IMR-90 (cell line): ENCODE measurements at regions not wholly inside any gene's neighbourhood (a gene's known extent, or its start where the extent isn't known, plus 50 kb on each side); places are given as distances from the start of the nearest gene placed in this dataset.
"Not testable (repeated sequence)": the region's sequence is repeated elsewhere in the genome, so short reads cannot be mapped to it uniquely, and the experiment has no call there.

Experiments used
- ATAC-seq: fragments of 200-7000 bp; cut with Tn5 transposase; 2 replicates; pipeline ENCODE4 v1.9.1; 2020; ENCODE audit warnings: low read depth, mild to moderate bottlenecking, moderate library complexity
- BruUV-seq: library from RNA; stranded (reverse); fragments of 400-500 nt; replicated peaks from 2 replicates; lab custom pipeline; 2021; lab: Mats Ljungman, UMichigan
- CTCF ChIA-PET: fragments of 300-600 bp; formaldehyde crosslinking; extraction: SDS; loops from one replicate; lab custom pipeline; 2021; ENCODE audit warnings: antibody characterized with exemption; lab: Yijun Ruan, JAX
- POLR2A ChIA-PET: fragments of 300-600 bp; sonication (Branson Sonifier 250); formaldehyde crosslinking; loops from one replicate; lab custom pipeline; 2022; ENCODE audit warnings: antibody characterized with exemption; ENCODE audit not compliant: unreplicated experiment; lab: Charles Lee
- DNase-seq: peaks from one replicate; pipeline ENCODE4 v3.0.0; 2013
- H2AFZ ChIP-seq: replicated peaks from 2 replicates; pipeline ENCODE3; 2013; ENCODE audit warnings: low read length, mild to moderate bottlenecking; ENCODE audit not compliant: poor library complexity
- H2AK5ac ChIP-seq: 2 replicates; pipeline ENCODE4 v1.6.1; 2013; ENCODE audit warnings: low read depth, low read length, inconsistent platforms
- H2AK9ac ChIP-seq: replicated peaks from 2 replicates; pipeline ENCODE3; 2013; ENCODE audit warnings: mild to moderate bottlenecking, low read depth, low read length, moderate library complexity; ENCODE audit not compliant: poor library complexity
- H2BK120ac ChIP-seq: 2 replicates; pipeline ENCODE4 v1.6.1; 2013; ENCODE audit warnings: low read depth, low read length, inconsistent platforms
- H2BK15ac ChIP-seq: 3 replicates; pipeline ENCODE4 v1.6.1; 2013; ENCODE audit warnings: low read depth, low read length, inconsistent platforms
- H2BK20ac ChIP-seq: 2 replicates; pipeline ENCODE4 v1.6.1; 2013; ENCODE audit warnings: low read depth, mild to moderate bottlenecking, inconsistent platforms, low read length, moderate library complexity
- H2BK5ac ChIP-seq: 2 replicates; pipeline ENCODE4 v1.6.1; 2013; ENCODE audit warnings: mild to moderate bottlenecking, low read depth, low read length, inconsistent platforms; ENCODE audit not compliant: poor library complexity, severe bottlenecking
- H3K14ac ChIP-seq: replicated peaks from 2 replicates; pipeline ENCODE4 v1.6.1; 2013; ENCODE audit warnings: low read depth, low read length, inconsistent platforms
- H3K18ac ChIP-seq: 2 replicates; pipeline ENCODE4 v1.6.1; 2013; ENCODE audit warnings: low read depth, low read length, control low read depth
- H3K23ac ChIP-seq: 2 replicates; pipeline ENCODE4 v1.6.1; 2013; ENCODE audit warnings: low read depth, low read length, inconsistent platforms
- H3K27ac ChIP-seq: 2 replicates; pipeline ENCODE4 v1.5.1; 2013; ENCODE audit warnings: mild to moderate bottlenecking, control low read depth, low read length; ENCODE audit not compliant: insufficient read depth
- H3K27me3 ChIP-seq: 2 replicates; pipeline ENCODE4 v1.6.1; 2013; ENCODE audit warnings: low read length; ENCODE audit not compliant: control insufficient read depth, insufficient read depth
- H3K36me3 ChIP-seq: 2 replicates; pipeline ENCODE4 v1.6.1; 2013; ENCODE audit warnings: low read length, mixed read lengths; ENCODE audit not compliant: control insufficient read depth, insufficient read depth
- H3K4ac ChIP-seq: 2 replicates; pipeline ENCODE4 v1.6.1; 2013; ENCODE audit warnings: low read depth, low read length, inconsistent platforms
- H3K4me1 ChIP-seq: 2 replicates; pipeline ENCODE4 v1.6.1; 2013; ENCODE audit warnings: low read length, mixed read lengths; ENCODE audit not compliant: control insufficient read depth, insufficient read depth
- H3K4me2 ChIP-seq: 2 replicates; pipeline ENCODE4 v1.6.1; 2013; ENCODE audit warnings: low read depth, mild to moderate bottlenecking, control low read depth, low read length, moderate library complexity
- H3K4me3 ChIP-seq: 2 replicates; pipeline ENCODE4 v1.5.1; 2013; ENCODE audit warnings: low read depth, mild to moderate bottlenecking, control low read depth, low read length, moderate library complexity; ENCODE audit not compliant: insufficient read depth
- H3K56ac ChIP-seq: 2 replicates; pipeline ENCODE4 v1.6.1; 2013; ENCODE audit warnings: low read length, inconsistent platforms; ENCODE audit not compliant: insufficient read depth; ENCODE audit errors: extremely low read depth
- H3K79me1 ChIP-seq, 2 experiments: 2 replicates each; pipeline ENCODE4 v1.6.1; 2013; ENCODE audit warnings: low read length in 2 of 2, inconsistent platforms in 1 of 2, low read depth in 1 of 2
- H3K9ac ChIP-seq: 2 replicates; pipeline ENCODE4 v1.6.1; 2013; ENCODE audit warnings: low read depth, low read length, control low read depth
- H3K9me1 ChIP-seq: 2 replicates; pipeline ENCODE4 v1.6.1; 2013; ENCODE audit warnings: low read length, inconsistent platforms; ENCODE audit not compliant: insufficient read depth
- H3K9me3 ChIP-seq: 2 replicates; pipeline ENCODE4 v1.6.1; 2013; ENCODE audit warnings: low read length; ENCODE audit not compliant: control insufficient read depth, insufficient read depth
- H4K20me1 ChIP-seq: 2 replicates; pipeline ENCODE4 v1.6.1; 2013; ENCODE audit warnings: low read length, inconsistent platforms; ENCODE audit not compliant: insufficient read depth
- H4K5ac ChIP-seq: 2 replicates; pipeline ENCODE4 v1.6.1; 2013; ENCODE audit warnings: mild to moderate bottlenecking, low read depth, low read length, control low read depth
- H4K8ac ChIP-seq, 2 experiments: 2 replicates each; pipeline ENCODE4 v1.6.1; 2013; ENCODE audit warnings: low read depth in 2 of 2, low read length in 2 of 2, control low read depth in 1 of 2, inconsistent platforms in 1 of 2
- H4K91ac ChIP-seq: 2 replicates; pipeline ENCODE4 v1.6.1; 2013; ENCODE audit warnings: low read depth, low read length, inconsistent platforms; ENCODE audit not compliant: insufficient read depth
- BHLHE40 ChIP-seq: fragments of 150-350 bp; IDR thresholded peaks from 2 replicates; pipeline ENCODE4 v1.6.1; 2016; ENCODE audit warnings: mild to moderate bottlenecking, low read depth, low read length
- RCOR1 ChIP-seq: IDR thresholded peaks from 2 replicates; pipeline ENCODE4 v1.6.1; 2012; ENCODE audit warnings: mild to moderate bottlenecking, low read length, improper control_type of control experiment; ENCODE audit not compliant: insufficient replicate concordance
- RFX5 ChIP-seq: IDR thresholded peaks from 2 replicates; pipeline ENCODE4 v1.8.0; 2012; ENCODE audit warnings: low read depth, mild to moderate bottlenecking, low read length, moderate library complexity
- SMC3 ChIP-seq: fragments of 150-350 bp; IDR thresholded peaks from 2 replicates; pipeline ENCODE4 v1.6.1; 2016; ENCODE audit warnings: low read depth, mild to moderate bottlenecking, antibody characterized with exemption, low read length, moderate library complexity
- USF2 ChIP-seq: fragments of 150-350 bp; IDR thresholded peaks from 2 replicates; pipeline ENCODE4 v1.6.1; 2017; ENCODE audit warnings: mild to moderate bottlenecking, antibody characterized with exemption, low read length, low read depth
- WGBS, 2 experiments: methylation state at CpG; one replicate each; pipeline versions ENCODE4 v1.1.5 to v1.1.7; 2013; ENCODE audit warnings: missing lambda C conversion rate in 2 of 2; ENCODE audit not compliant: insufficient read length in 1 of 2; ENCODE audit errors: extremely low coverage in 2 of 2; 5-methylcytosine and 5-hydroxymethylcytosine counted together
- dilution Hi-C: fragments of 300-500 bp; cut with HindIII; formaldehyde crosslinking; loops from one replicate; pipeline ENCODE4 v1.14.3; 2018; ENCODE audit warnings: low sequenced_read_pairs; ENCODE audit not compliant: unreplicated experiment
- in situ Hi-C: fragments of 300-500 bp; cut with MboI; formaldehyde crosslinking; loops from 3 replicates; pipeline ENCODE4 v1.14.3; 2019; ENCODE audit warnings: low sequenced_read_pairs, inconsistent platforms, mixed read lengths
- intact Hi-C: fragments of 100-400 bp; cut with micrococcal nuclease; formaldehyde crosslinking; loops from 2 replicates; pipeline ENCODE4 v1.10.0; 2022

- H4K8ac ChIP-seq = no peak overlapping the region
- dilution Hi-C loops (no loop called here), intact Hi-C loops (no loop called here), in situ Hi-C loops (no loop called here)
- no peaks in the 10 kb centered on the region for H3K9me1 ChIP-seq
- POLR2A ChIA-PET = no interaction called here
- no peak overlapping the region for H3K27ac ChIP-seq
- no peak overlapping the region for H2AK9ac ChIP-seq
- CTCF ChIA-PET = no interaction called here
- H3K18ac ChIP-seq = no peak overlapping the region
- H3K56ac ChIP-seq = no peak overlapping the region
- no CpG with 5 or more reads among the region's 3 CpGs for WGBS, 2 experiments
- H3K4me1 ChIP-seq = no peaks in the 10 kb centered on the region
- H4K91ac ChIP-seq = no peak overlapping the region
- H3K36me3 ChIP-seq = no peaks in the 10 kb centered on the region
- no peak overlapping the region for H2AK5ac ChIP-seq
- no peak overlapping the region for H3K4me2 ChIP-seq
- no peak overlapping the region for H2BK5ac ChIP-seq
- no peak overlapping the region for H2BK15ac ChIP-seq
- TF ChIP-seq BHLHE40 (no peak), USF2 (no peak), SMC3 (no peak), RCOR1 (no peak), RFX5 (no peak)
- no peaks in the 10 kb centered on the region for H3K27me3 ChIP-seq
- H3K9me3 ChIP-seq = peaks cover 2% of the 10 kb centered on the region; the same call in 1 of the 2 replicates
- H3K14ac ChIP-seq = no peak overlapping the region
- no peaks in the 10 kb centered on the region for H3K79me1 ChIP-seq
- H4K20me1 ChIP-seq = no peaks in the 10 kb centered on the region
- H3K4me3 ChIP-seq = no peak overlapping the region
- no peak overlapping the region for H3K9ac ChIP-seq
- no peak overlapping the region for H2BK20ac ChIP-seq
- H2AFZ ChIP-seq = no peak overlapping the region
- H3K4ac ChIP-seq = no peak overlapping the region
- H3K23ac ChIP-seq = no peak overlapping the region
- no TSS peak for BruUV-seq
- DNase-seq = no peak
- ATAC-seq = no peak
- H4K5ac ChIP-seq = no peak overlapping the region
- H2BK120ac ChIP-seq = no peak overlapping the region
These were observed 298.0 kb upstream of the CXADR start for GRCh38 chr21:17214801-17215200.

GRCh38 chr21:17219050-17219449 is 293.8 kb upstream of the CXADR start:
- no CpG with 5 or more reads among the region's 1 CpG for WGBS, 2 experiments
- POLR2A ChIA-PET = not testable (repeated sequence)

More at GRCh38 chr21:17219050-17219449, 293.8 kb upstream of the CXADR start:
- CTCF ChIA-PET, H2AK9ac ChIP-seq, intact Hi-C loops, H2BK5ac ChIP-seq, H2AK5ac ChIP-seq, dilution Hi-C loops, DNase-seq, H3K56ac ChIP-seq, H4K5ac ChIP-seq, BruUV-seq, H3K27me3 ChIP-seq, H3K27ac ChIP-seq, H2BK20ac ChIP-seq, H3K4me2 ChIP-seq, H3K14ac ChIP-seq, H2BK15ac ChIP-seq, H3K9me3 ChIP-seq, H3K4ac ChIP-seq, H3K9ac ChIP-seq, H3K36me3 ChIP-seq, H3K18ac ChIP-seq, H3K23ac ChIP-seq, H2BK120ac ChIP-seq, H3K4me1 ChIP-seq, H4K8ac ChIP-seq, H4K20me1 ChIP-seq, H3K9me1 ChIP-seq, ATAC-seq, H3K4me3 ChIP-seq, H3K79me1 ChIP-seq, H2AFZ ChIP-seq, H4K91ac ChIP-seq, in situ Hi-C loops: not testable (repeated sequence)
